HG03095 (cell line): ENCODE measurements at regions not wholly inside any gene's neighbourhood (a gene's known extent, or its start where the extent isn't known, plus 50 kb on each side); places are given as distances from the start of the nearest gene placed in this dataset.
A peak's percentile ranks its signal among the peaks of the same experiment; 100 is the strongest.

Experiments used
- ATAC-seq: cut with Tn5 transposase; IDR thresholded peaks from one replicate; pipeline ENCODE4 v1.9.1; 2021; ENCODE audit warnings: moderate library complexity; ENCODE audit not compliant: unreplicated experiment

GRCh38 chr15:47824147-47824546 is 106.8 kb downstream of the SEMA6D start:
- no peak for ATAC-seq

- ATAC-seq = no peak
Observed at GRCh38 chr15:47829667-47830066, 112.4 kb downstream of the SEMA6D start.

GRCh38 chr15:47834093-47834492 is 116.8 kb downstream of the SEMA6D start:
- no peak for ATAC-seq

GRCh38 chr15:47839233-47839825 is 122.0 kb downstream of the SEMA6D start:
- no peak for ATAC-seq

GRCh38 chr15:47843124-47843663 is 125.9 kb downstream of the SEMA6D start:
- no peak for ATAC-seq

GRCh38 chr15:47844437-47844836 is 127.1 kb downstream of the SEMA6D start:
- ATAC-seq = no peak

GRCh38 chr15:47846128-47846868 is 129.0 kb downstream of the SEMA6D start:
- ATAC-seq = no peak

GRCh38 chr15:47846876-47847275 is 129.6 kb downstream of the SEMA6D start:
- ATAC-seq = no peak

- ATAC-seq = no peak
Observed at GRCh38 chr15:47856071-47856470, 138.8 kb downstream of the SEMA6D start.

GRCh38 chr15:47857014-47857775 is 139.9 kb downstream of the SEMA6D start:
- ATAC-seq = no peak

- ATAC-seq = no peak
Observed at GRCh38 chr15:47857776-47858167, 140.5 kb downstream of the SEMA6D start.

GRCh38 chr15:47861111-47861903 is 144.0 kb downstream of the SEMA6D start:
- no peak for ATAC-seq

- ATAC-seq = peak; percentile 75
Observed at GRCh38 chr15:47862402-47862801, 145.1 kb downstream of the SEMA6D start.

GRCh38 chr15:47866446-47866845 is 149.1 kb downstream of the SEMA6D start:
- ATAC-seq = no peak

GRCh38 chr15:47870300-47870955 is 153.1 kb downstream of the SEMA6D start:
- no peak for ATAC-seq

- ATAC-seq = no peak
Observed at GRCh38 chr15:47870956-47871625, 153.8 kb downstream of the SEMA6D start.

- no peak for ATAC-seq
Observed at GRCh38 chr15:47872208-47872607, 154.9 kb downstream of the SEMA6D start.

GRCh38 chr15:47872869-47873432 is 155.6 kb downstream of the SEMA6D start:
- no peak for ATAC-seq

- no peak for ATAC-seq
Observed at GRCh38 chr15:47876986-47877385, 159.7 kb downstream of the SEMA6D start.
